SU-DHL-6 (cell line): ENCODE measurements at regions not wholly inside any gene's neighbourhood (a gene's known extent, or its start where the extent isn't known, plus 50 kb on each side); places are given as distances from the start of the nearest gene placed in this dataset.

ENCODE experiments used
- EZH2phosphoT487 ChIP-seq: fragments of 200-600 bp; sonication (generic), shearing (Covaris generic); conservative IDR thresholded peaks from 2 replicates; pipeline ENCODE4 v1.6.1; 2018; ENCODE audit warnings: mild to moderate bottlenecking, antibody characterized with exemption, low read length, moderate library complexity, mixed read lengths
- TF ChIP-seq, protein P1 (sequence below): fragments of 200-600 bp; sonication (generic); IDR thresholded peaks from one replicate; pipeline ENCODE4 v1.5.1; 2017; ENCODE audit warnings: antibody characterized with exemption, mild to moderate bottlenecking, low read length, moderate library complexity; ENCODE audit not compliant: insufficient read depth, poor library complexity, severe bottlenecking

DNA sequence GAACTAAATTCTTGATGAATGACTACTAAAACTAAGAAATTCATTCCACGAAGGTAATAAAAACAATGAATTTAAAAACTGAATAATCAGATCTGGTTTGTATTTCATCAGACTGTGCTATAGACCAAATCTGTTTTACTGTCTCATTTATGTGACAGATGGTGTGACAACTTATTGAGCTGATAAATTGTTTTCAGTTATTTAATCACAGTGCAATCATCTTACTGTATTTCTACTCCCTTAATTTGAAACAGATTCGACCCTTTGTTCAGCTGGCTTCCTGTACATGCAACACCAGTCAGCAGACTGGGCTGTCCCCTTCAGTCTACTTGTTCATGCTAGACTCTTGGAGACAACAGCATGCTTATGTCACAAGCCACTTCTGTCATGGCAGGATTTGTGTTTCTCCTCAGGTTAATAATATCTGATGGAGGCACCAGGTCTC, 150.9 kb downstream of the MBL2 start:
- TF ChIP-seq, protein P1, sequence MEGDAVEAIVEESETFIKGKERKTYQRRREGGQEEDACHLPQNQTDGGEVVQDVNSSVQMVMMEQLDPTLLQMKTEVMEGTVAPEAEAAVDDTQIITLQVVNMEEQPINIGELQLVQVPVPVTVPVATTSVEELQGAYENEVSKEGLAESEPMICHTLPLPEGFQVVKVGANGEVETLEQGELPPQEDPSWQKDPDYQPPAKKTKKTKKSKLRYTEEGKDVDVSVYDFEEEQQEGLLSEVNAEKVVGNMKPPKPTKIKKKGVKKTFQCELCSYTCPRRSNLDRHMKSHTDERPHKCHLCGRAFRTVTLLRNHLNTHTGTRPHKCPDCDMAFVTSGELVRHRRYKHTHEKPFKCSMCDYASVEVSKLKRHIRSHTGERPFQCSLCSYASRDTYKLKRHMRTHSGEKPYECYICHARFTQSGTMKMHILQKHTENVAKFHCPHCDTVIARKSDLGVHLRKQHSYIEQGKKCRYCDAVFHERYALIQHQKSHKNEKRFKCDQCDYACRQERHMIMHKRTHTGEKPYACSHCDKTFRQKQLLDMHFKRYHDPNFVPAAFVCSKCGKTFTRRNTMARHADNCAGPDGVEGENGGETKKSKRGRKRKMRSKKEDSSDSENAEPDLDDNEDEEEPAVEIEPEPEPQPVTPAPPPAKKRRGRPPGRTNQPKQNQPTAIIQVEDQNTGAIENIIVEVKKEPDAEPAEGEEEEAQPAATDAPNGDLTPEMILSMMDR = no peak
- TF ChIP-seq EZH2phosphoT487 = no peak
